ENCODE measurements at regions not wholly inside any gene's neighbourhood (a gene's known extent, or its start where the extent isn't known, plus 50 kb on each side); places are given as distances from the start of the nearest gene placed in this dataset.

DNA sequence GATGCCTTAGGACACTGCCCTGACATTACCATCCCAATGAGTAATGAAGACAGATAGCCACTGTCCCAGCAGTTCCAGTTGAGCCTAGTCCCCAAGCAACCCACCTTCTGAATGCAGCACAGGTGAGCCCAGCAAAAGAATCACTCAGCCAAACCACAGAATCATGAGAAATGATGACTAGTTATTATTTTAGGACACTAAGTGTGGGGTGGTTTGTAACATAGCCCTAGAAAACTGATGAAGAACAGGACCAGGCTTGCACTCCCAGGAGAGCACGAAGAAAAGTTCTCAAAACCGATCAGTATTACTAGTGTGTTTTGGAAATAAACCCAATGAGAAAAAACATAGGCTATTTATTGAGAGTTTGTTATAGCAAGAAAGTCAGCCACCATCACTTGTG is 129.6 kb upstream of the CNTN6 start:
- no peak for DNase-seq

DNA sequence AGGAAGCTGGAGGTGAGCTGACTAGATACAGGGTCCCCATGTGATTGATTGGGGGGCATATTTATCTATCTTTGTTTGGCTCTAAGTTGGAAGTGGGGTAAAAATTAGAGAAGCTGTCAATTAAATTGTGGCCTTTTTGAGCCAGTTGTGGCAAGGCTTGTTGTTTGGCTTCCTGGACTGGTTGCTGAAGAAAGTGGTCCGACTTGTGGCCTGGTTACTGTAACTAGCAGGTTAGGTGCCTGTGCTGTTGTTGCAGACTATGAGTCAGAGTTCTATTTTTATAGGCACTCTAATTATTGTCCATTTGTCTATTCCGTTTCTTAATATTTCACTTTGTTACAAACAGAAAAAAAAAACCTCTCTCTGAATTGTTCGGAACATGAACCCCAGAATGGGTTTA is 129.1 kb upstream of the CNTN6 start:
- DNase-seq = no peak

- DNase-seq = no peak
These were observed 127.0 kb upstream of the CNTN6 start for GRCh38 chr3:965826-966225.

DNA sequence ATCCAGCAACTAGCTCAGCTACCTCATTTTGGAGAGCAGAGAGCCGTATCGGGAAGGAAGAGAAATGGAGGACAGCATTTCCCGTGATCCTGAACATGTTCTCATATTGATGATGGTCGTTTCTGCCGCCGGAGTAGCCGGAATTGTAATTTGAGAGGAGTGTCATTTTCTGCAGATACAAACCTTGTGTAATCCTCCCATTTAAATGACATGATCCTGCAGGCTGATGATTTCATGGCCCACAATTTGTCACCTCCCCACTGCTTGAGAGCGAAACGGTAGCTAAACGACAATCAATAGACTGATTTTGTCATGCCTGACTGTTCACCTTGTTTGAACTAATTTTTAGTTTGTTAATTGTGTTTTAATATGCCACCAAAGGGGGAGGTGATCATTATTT is 126.5 kb upstream of the CNTN6 start:
- DNase-seq = no peak

GRCh38 chr3:973340-973739 is 119.5 kb upstream of the CNTN6 start:
- DNase-seq = no peak

DNA sequence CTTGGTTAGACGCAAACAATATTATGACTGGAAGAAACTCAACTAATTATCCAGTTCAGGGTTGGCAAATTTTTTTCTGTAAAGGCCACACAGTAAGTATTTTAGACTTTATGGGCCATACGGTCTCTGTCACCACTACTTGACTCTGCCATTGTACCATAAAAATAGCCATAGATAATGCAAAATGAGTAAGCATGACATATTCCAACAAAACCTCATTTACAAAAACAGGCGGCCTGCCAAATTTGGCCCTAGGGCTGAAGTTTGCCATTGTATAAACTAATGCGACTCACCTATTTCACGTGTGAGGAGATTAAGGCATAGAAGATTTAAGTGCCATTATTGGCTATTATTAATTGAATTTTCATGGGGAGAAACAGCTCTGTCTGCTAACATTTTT is 116.8 kb upstream of the CNTN6 start:
- DNase-seq = no peak

- DNase-seq = no peak
These were observed 111.7 kb upstream of the CNTN6 start for GRCh38 chr3:981156-981555.

GRCh38 chr3:988785-989184 is 104.0 kb upstream of the CNTN6 start:
- DNase-seq = no peak

GRCh38 chr3:992871-993270 is 100.0 kb upstream of the CNTN6 start:
- no peak for DNase-seq

DNA sequence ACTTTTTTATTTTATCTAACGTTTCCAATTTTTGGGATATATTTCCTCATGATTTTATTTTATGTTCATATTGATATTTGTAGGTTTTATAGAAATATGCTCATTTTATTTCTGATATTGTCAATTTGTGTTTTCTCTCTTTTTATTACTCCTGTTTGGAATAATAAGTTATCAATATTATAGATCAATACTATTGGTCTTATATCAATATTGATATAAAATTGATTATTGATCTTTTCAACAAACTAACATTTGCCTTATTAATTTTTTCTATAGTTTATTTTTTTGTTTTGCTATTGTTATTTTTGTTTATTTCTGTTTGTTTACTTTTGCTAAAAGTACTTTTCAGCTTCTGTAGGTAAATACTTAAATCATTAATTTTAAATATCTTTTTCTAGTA is 90.8 kb upstream of the CNTN6 start:
- DNase-seq = no peak

DNA sequence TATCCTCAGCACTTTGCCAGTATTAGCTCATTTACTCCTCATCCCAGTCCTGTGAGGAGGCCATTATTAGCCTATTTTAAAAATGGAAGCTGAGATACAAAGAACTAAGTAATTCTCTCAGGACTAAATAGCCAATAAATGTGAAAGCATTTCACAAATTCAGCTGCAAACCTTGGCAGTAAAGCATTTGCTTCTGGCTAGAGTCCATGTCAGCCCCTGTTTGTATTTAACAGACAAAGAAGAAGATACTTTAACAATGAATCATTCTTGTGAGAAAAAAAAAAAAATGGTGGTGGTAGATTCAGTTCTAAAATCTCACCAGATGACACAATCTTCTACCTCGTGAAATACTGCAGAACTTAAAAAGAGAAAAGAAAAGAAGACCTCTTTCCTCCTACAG is 85.0 kb upstream of the CNTN6 start:
- DNase-seq = no peak

DNA sequence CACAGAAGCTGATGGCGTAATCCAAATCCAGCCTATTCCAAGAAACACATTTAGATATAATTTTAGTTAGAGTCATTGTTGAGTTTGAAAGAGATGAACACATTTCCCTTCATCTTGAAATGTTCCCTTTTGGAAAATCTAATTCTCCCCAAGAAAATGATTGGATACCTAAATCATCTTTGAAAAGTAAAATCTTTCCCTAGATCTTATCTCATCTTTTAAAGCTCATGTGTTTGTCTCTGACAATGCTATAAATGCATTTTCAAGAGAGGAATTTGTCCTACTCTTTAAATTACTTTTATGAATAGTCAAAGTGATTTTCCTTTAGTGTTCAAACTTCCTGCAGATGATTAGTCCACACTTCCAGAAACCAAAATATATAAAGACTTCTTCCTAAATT is 82.6 kb upstream of the CNTN6 start:
- no peak for DNase-seq

GRCh38 chr3:1015826-1016225 is 77.0 kb upstream of the CNTN6 start:
- DNase-seq = no peak

DNA sequence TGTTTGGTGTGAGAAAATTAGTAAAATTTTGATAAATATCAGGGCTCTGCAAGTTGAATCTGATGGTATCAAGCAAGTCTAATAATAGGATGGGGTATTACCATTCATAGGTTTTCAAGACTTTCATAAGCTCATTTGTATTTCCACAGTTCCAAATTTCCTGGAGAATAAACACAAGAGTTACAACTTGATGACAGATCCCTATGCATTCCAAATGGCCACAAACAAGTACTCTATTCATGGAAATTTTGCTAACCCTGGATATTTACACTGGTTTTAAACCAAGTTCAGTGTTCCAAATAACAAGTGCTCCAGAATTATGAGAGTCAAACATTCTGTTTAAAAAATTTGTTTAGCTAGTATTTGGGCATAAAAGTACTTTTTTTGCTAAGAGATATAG is 75.0 kb upstream of the CNTN6 start:
- no peak for DNase-seq

DNA sequence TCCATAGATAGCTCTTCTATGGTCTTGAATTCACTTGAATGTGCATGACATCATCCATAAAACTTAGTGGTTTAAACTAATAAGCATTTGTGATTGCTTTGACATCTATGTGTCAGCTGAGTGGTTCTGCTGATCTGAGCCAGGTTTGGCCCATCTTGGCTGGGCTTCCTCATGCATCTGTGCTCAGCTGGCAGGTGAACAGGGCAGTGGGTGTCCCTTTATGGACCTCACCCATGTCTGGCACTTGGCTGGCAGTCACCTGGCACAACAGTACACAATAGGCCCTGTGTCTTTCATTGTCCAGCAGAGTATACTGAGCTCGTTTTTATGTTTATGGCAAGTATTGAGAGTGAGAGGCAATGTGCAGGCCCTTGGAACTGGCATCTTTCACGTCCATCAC is 73.7 kb upstream of the CNTN6 start:
- DNase-seq = no peak

DNA sequence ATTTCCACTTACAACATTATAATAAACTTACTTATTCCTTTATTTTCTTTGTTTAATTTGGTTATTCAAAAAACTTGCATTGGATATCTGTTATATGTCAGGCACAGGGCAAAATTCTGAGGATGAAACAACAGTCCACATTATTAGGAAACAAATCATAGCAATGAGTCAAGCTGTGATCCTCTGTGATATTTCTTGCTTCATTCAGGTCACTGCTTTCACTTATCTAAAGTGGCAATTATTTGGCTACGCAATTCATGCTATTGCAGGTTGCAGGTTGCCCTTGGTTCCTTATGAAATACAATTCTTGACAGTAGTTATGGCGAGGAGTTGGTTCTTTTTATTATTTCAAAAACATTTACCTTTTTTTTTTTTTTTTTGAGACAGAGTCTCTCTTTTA is 66.4 kb upstream of the CNTN6 start:
- no peak for DNase-seq

GRCh38 chr3:1036207-1036826 is 56.5 kb upstream of the CNTN6 start:
- no peak for DNase-seq

DNA sequence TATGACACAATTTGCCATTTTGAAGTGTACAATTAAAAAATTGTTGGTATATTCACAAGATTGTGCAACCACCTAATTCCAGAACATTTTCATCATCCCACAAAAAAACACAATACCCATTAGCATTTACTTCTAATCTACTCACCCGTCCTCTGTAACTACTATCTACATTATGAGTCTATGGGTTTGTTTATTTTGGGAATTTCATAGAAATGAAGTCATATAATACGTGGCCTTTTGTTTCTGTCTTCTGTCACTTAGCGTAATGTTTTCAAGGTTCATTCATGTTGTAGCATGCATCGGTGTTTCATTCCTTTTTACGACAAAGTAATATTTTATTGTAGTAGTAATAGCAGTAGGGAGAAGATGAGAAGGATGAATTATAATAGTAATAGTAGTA is 55.2 kb upstream of the CNTN6 start:
- DNase-seq = no peak
